ENCODE measurements at regions not wholly inside any gene's neighbourhood (a gene's known extent, or its start where the extent isn't known, plus 50 kb on each side); places are given as distances from the start of the nearest gene placed in this dataset.

DNA sequence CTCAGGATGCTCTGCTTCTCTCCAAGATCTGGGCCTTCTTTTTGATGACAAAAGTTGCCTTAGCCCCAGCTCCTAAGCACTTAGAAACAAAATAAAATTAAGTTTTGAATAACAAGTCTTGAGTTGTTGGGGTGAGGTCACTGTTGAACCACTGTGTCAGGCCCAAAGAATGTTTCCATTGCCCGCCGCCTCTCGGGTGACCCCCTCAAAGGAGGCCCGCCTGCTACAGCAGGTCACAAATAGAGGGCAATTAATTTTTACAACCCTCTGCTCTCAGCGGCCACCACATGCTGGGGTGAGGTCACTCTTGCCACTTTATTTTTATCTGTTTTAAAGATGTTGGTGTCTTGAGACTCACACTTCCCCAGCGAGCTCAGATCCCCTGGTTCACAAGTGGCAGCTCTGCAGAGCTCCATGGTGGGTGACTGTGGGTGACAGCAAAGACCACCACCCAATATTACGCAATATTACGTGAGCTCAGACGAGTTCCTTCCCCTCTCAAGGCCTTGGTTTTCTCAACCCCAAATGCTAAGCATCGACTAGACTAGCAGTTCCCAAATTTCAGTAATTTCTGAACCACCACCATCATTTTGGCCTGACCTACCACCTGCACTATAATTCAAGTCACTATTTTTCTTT, 247.7 kb upstream of the PMEPA1 start (continued):
- TF ChIP-seq, protein P1, sequence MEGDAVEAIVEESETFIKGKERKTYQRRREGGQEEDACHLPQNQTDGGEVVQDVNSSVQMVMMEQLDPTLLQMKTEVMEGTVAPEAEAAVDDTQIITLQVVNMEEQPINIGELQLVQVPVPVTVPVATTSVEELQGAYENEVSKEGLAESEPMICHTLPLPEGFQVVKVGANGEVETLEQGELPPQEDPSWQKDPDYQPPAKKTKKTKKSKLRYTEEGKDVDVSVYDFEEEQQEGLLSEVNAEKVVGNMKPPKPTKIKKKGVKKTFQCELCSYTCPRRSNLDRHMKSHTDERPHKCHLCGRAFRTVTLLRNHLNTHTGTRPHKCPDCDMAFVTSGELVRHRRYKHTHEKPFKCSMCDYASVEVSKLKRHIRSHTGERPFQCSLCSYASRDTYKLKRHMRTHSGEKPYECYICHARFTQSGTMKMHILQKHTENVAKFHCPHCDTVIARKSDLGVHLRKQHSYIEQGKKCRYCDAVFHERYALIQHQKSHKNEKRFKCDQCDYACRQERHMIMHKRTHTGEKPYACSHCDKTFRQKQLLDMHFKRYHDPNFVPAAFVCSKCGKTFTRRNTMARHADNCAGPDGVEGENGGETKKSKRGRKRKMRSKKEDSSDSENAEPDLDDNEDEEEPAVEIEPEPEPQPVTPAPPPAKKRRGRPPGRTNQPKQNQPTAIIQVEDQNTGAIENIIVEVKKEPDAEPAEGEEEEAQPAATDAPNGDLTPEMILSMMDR (conservative IDR thresholded peaks at IDR 0.05; ENCODE audit: low read depth in 2 of 2), result no peak
- TF ChIP-seq POLR2AphosphoS5 (IDR thresholded peaks at IDR 0.05; ENCODE audit: low read depth), result no peak
- TF ChIP-seq JUNB (IDR thresholded peaks at IDR 0.05; ENCODE audit: unreplicated experiment), result no peak
- no peak for TF ChIP-seq STAT1 (IDR thresholded peaks at IDR 0.05; ENCODE audit: unreplicated experiment)
- TF ChIP-seq ZNF331 (CRISPR knock-in tag; IDR thresholded peaks at IDR 0.05; ENCODE audit: low read depth), result no peak
- TF ChIP-seq, protein P2, sequence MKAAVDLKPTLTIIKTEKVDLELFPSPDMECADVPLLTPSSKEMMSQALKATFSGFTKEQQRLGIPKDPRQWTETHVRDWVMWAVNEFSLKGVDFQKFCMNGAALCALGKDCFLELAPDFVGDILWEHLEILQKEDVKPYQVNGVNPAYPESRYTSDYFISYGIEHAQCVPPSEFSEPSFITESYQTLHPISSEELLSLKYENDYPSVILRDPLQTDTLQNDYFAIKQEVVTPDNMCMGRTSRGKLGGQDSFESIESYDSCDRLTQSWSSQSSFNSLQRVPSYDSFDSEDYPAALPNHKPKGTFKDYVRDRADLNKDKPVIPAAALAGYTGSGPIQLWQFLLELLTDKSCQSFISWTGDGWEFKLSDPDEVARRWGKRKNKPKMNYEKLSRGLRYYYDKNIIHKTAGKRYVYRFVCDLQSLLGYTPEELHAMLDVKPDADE (IDR thresholded peaks at IDR 0.05), result no peak

DNA sequence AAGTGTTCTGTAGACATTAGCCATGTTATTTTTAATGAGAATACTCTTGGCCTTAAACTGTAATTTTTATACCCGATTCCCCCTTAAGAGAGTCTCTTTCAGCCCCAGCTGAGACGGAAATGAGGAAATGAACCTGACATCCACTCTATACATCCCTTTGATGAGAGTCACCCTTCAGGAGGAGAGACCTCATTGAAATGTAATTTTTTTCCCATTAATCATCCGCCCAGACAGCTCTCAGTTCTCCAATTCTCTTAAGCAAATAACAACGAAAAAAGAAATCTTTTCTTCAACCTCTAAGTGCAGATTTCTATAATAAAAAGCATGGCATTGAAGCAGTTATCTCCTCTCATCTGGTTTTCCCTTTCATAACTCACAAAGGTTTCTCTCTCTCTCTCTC, 243.8 kb upstream of the PMEPA1 start:
- Histone ChIP-seq H3K4me2 (no peak overlapping the region), H3K4me1 (ENCODE audit: insufficient read depth) (no peaks in the 10 kb centered on the region), H3K27ac (ENCODE audit: low read depth) (no peak overlapping the region), H2AFZ (no peak overlapping the region), H4K20me1 (replicated peaks; ENCODE audit: insufficient read depth) (no peaks in the 10 kb centered on the region), H3K4me3 (no peak overlapping the region), H3K79me2 (replicated peaks; ENCODE audit: insufficient read depth) (no peaks in the 10 kb centered on the region), H3K9me2 (ENCODE audit: insufficient read depth) (no peaks in the 10 kb centered on the region; the same call in 1 of the 2 replicates), H3F3A (replicated peaks; ENCODE audit: low read depth) (no peaks in the 10 kb centered on the region), H3K27me3 (ENCODE audit: insufficient read depth) (no peaks in the 10 kb centered on the region), H3K36me3 (ENCODE audit: insufficient read depth) (no peaks in the 10 kb centered on the region)
- peaks cover 18% of the 10 kb centered on the region for H3K9me3 Mint-ChIP-seq
- peaks cover 6% of the 10 kb centered on the region for H3K4me1 Mint-ChIP-seq
- no peak overlapping the region for H3K4me3 Mint-ChIP-seq
- DNase-seq (ENCODE audit: low spot score) (no peak), ATAC-seq (no peak)
- no peak overlapping the region for H3K27ac Mint-ChIP-seq
- H3K36me3 Mint-ChIP-seq (ENCODE audit: low read depth), result no peaks in the 10 kb centered on the region; the same call in 2 of the 3 replicates
- H3K27me3 Mint-ChIP-seq (ENCODE audit: insufficient read depth, low read depth, poor library complexity), result peaks cover 13% of the 10 kb centered on the region
- TF ChIP-seq ZNF331 (CRISPR knock-in tag; IDR thresholded peaks at IDR 0.05; ENCODE audit: low read depth) (no peak), JUNB (IDR thresholded peaks at IDR 0.05; ENCODE audit: unreplicated experiment) (no peak), STAT1 (IDR thresholded peaks at IDR 0.05; ENCODE audit: unreplicated experiment) (no peak), CREB1 (CRISPR knock-in tag; IDR thresholded peaks at IDR 0.05; ENCODE audit: low read depth) (no peak), POLR2AphosphoS5 (IDR thresholded peaks at IDR 0.05; ENCODE audit: low read depth) (no peak), EZH2 (IDR thresholded peaks at IDR 0.05; ENCODE audit: low read depth, unreplicated experiment) (no peak), NANOG (IDR thresholded peaks at IDR 0.05; ENCODE audit: borderline replicate concordance) (no peak)
- TF ChIP-seq, protein P3, sequence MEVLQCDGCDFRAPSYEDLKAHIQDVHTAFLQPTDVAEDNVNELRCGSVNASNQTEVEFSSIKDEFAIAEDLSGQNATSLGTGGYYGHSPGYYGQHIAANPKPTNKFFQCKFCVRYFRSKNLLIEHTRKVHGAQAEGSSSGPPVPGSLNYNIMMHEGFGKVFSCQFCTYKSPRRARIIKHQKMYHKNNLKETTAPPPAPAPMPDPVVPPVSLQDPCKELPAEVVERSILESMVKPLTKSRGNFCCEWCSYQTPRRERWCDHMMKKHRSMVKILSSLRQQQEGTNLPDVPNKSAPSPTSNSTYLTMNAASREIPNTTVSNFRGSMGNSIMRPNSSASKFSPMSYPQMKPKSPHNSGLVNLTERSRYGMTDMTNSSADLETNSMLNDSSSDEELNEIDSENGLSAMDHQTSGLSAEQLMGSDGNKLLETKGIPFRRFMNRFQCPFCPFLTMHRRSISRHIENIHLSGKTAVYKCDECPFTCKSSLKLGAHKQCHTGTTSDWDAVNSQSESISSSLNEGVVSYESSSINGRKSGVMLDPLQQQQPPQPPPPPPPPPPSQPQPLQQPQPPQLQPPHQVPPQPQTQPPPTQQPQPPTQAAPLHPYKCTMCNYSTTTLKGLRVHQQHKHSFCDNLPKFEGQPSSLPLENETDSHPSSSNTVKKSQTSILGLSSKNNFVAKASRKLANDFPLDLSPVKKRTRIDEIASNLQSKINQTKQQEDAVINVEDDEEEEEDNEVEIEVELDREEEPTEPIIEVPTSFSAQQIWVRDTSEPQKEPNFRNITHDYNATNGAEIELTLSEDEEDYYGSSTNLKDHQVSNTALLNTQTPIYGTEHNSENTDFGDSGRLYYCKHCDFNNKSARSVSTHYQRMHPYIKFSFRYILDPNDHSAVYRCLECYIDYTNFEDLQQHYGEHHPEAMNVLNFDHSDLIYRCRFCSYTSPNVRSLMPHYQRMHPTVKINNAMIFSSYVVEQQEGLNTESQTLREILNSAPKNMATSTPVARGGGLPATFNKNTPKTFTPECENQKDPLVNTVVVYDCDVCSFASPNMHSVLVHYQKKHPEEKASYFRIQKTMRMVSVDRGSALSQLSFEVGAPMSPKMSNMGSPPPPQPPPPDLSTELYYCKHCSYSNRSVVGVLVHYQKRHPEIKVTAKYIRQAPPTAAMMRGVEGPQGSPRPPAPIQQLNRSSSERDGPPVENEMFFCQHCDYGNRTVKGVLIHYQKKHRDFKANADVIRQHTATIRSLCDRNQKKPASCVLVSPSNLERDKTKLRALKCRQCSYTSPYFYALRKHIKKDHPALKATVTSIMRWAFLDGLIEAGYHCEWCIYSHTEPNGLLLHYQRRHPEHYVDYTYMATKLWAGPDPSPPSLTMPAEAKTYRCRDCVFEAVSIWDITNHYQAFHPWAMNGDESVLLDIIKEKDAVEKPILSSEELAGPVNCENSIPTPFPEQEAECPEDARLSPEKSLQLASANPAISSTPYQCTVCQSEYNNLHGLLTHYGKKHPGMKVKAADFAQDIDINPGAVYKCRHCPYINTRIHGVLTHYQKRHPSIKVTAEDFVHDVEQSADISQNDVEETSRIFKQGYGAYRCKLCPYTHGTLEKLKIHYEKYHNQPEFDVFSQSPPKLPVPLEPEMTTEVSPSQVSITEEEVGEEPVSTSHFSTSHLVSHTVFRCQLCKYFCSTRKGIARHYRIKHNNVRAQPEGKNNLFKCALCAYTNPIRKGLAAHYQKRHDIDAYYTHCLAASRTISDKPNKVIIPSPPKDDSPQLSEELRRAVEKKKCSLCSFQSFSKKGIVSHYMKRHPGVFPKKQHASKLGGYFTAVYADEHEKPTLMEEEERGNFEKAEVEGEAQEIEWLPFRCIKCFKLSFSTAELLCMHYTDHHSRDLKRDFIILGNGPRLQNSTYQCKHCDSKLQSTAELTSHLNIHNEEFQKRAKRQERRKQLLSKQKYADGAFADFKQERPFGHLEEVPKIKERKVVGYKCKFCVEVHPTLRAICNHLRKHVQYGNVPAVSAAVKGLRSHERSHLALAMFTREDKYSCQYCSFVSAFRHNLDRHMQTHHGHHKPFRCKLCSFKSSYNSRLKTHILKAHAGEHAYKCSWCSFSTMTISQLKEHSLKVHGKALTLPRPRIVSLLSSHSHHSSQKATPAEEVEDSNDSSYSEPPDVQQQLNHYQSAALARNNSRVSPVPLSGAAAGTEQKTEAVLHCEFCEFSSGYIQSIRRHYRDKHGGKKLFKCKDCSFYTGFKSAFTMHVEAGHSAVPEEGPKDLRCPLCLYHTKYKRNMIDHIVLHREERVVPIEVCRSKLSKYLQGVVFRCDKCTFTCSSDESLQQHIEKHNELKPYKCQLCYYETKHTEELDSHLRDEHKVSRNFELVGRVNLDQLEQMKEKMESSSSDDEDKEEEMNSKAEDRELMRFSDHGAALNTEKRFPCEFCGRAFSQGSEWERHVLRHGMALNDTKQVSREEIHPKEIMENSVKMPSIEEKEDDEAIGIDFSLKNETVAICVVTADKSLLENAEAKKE (CRISPR knock-in tag; IDR thresholded peaks at IDR 0.05), result no peak
- TF ChIP-seq, protein P4, sequence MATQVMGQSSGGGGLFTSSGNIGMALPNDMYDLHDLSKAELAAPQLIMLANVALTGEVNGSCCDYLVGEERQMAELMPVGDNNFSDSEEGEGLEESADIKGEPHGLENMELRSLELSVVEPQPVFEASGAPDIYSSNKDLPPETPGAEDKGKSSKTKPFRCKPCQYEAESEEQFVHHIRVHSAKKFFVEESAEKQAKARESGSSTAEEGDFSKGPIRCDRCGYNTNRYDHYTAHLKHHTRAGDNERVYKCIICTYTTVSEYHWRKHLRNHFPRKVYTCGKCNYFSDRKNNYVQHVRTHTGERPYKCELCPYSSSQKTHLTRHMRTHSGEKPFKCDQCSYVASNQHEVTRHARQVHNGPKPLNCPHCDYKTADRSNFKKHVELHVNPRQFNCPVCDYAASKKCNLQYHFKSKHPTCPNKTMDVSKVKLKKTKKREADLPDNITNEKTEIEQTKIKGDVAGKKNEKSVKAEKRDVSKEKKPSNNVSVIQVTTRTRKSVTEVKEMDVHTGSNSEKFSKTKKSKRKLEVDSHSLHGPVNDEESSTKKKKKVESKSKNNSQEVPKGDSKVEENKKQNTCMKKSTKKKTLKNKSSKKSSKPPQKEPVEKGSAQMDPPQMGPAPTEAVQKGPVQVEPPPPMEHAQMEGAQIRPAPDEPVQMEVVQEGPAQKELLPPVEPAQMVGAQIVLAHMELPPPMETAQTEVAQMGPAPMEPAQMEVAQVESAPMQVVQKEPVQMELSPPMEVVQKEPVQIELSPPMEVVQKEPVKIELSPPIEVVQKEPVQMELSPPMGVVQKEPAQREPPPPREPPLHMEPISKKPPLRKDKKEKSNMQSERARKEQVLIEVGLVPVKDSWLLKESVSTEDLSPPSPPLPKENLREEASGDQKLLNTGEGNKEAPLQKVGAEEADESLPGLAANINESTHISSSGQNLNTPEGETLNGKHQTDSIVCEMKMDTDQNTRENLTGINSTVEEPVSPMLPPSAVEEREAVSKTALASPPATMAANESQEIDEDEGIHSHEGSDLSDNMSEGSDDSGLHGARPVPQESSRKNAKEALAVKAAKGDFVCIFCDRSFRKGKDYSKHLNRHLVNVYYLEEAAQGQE (IDR thresholded peaks at IDR 0.05; ENCODE audit: unreplicated experiment), result no peak
